HG03280 (cell line): ENCODE measurements at regions not wholly inside any gene's neighbourhood (a gene's known extent, or its start where the extent isn't known, plus 50 kb on each side); places are given as distances from the start of the nearest gene placed in this dataset.

Source experiments
- ATAC-seq: cut with Tn5 transposase; IDR thresholded peaks from one replicate; pipeline ENCODE4 v1.9.1; 2021; ENCODE audit warnings: mild to moderate bottlenecking, moderate library complexity; ENCODE audit not compliant: unreplicated experiment

DNA sequence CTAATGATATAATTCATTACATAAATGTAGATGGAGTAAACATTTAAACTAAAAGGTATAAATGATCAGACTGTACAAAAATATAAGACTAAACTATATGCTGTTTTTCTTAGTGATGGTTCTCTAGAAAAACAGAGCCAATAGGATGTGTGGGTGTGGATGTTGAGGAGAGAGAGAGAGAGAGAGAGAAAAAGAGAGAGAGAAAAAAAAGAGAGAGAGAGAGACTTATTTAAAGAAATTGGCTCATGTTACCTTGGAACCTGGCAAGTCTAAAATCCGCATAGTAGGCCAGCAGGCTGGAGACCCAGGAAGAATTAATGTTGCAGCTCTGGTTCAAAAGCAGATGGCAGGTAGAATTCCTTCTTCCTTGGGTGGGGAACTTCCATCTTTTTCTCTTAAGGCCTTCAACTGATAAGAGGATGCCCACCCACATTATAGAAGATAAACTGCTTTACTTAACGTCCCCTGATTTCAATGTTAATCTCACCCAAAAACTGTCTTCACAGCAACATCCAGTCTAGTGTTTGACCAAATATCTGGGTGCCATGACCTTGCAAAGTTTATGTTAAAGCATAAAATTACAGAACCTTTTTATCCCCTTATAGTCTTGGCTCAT lies 74.3 kb upstream of the KCNJ15 start:
- no peak for ATAC-seq

GRCh38 chr21:38183961-38184360 lies 72.8 kb upstream of the KCNJ15 start:
- ATAC-seq: no peak

DNA sequence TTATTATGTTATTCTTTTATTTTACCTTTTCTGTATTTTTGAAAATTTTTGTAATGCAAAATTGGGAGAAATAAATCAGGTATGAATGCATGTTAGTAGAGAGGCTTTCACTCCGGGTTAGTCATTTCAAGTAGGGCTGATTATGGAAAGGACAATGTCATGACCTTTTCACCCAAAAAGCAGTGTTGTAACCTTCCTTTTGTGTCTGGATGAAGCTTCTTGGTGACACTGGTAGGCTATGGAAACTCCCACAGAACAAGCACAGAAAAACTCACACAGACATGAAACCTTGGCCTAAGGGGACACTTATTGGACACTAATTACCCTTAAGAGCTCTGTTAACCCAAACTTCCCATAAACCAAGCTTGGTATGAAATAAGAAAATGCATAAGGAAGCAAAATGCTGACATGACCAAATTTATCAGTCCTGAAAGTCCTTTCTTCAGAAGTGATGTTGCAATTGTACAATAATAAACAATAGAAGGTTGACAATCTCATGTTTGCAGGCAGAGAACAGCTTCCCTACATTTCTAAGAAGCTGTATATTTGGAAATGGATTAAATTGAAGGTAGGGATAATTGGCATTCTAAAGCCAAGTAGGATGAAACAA lies 70.0 kb upstream of the KCNJ15 start:
- ATAC-seq: no peak

GRCh38 chr21:38188037-38188436 lies 68.8 kb upstream of the KCNJ15 start:
- ATAC-seq: no peak

DNA sequence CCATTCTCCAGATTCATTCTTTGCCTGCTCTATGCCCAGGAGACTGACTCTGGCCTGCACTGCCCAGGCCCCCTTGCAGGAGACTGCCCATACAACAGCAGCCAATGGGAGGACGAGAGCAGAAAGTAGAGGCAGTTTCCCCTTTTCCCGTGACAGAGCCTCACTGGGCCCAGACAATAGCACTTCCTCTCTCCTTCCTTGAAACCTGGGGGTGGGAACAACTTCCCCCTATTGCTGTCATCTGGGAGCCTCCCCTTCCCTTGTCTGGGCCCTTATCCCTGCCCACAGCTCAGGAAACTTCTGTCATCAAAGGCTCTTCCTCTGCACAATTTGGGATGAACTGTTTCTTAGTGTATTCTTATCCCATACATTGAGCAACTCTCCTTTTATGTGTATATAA lies 60.8 kb upstream of the KCNJ15 start:
- no peak for ATAC-seq

- no peak for ATAC-seq
Observed at GRCh38 chr21:38202811-38203210, 54.0 kb upstream of the KCNJ15 start.

GRCh38 chr21:38203229-38203628 lies 53.6 kb upstream of the KCNJ15 start:
- no peak for ATAC-seq

DNA sequence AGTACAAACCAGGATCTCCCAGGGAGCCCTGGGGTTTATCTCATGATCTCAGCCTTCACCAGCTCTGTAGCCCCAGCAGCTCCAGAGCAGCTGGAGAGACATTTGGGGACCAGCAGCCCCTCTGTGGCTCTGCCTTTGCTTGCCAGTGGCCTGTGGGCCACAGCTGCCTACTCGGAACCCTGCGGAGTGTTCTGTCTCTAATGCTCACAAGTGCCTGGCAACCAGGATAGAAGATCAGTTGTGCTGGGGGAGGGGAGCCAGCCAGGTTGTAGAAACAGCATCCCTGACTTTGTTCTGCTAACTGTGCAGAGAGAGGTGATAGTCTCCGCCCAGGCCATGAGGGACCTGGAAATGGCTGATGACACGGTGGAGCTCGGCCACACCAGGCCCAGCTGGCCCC lies 50.9 kb upstream of the KCNJ15 start:
- ATAC-seq: no peak

DNA sequence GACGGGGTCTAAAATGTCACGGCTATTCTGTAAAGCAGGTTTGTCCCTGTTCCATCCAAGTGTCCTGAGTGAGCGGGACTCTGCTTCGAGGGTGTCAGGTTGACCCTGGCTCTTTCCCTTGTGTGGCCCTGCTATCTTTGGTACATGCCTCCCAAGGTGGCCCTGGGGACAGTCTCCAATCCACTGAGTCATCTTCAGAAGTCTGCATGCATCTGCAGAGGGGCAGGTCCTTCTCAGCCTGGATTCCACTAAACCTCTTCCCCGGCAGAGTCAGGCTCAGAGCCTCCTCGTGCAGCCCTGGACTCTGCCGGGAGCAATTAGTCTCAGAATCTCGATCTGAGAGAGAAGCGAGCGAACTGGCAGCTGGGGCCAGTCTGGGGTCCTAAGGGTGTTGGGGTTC lies 50.1 kb upstream of the KCNJ15 start:
- ATAC-seq: no peak
